Fibroblast of lung (primary cell): ENCODE measurements at regions not wholly inside any gene's neighbourhood (a gene's known extent, or its start where the extent isn't known, plus 50 kb on each side); places are given as distances from the start of the nearest gene placed in this dataset.

Experiments
- DNase-seq, 2 donors: peaks; one replicate each; pipeline versions ENCODE4 v3.0.0 to v3.0.0-alpha.2; 2010; ENCODE audit warnings: low read depth in 2 of 2
- H2AFZ ChIP-seq: 2 replicates; pipeline ENCODE4 v1.5.1; 2012; ENCODE audit warnings: low read length, control low read depth, inconsistent platforms
- H3K27ac ChIP-seq: 2 replicates; pipeline ENCODE4 v1.5.1; 2011; ENCODE audit warnings: low read length, control low read depth; ENCODE audit not compliant: insufficient read depth
- H3K27me3 ChIP-seq: 2 replicates; pipeline ENCODE4 v1.5.1; 2011; ENCODE audit warnings: mild to moderate bottlenecking, low read length; ENCODE audit not compliant: control insufficient read depth, insufficient read depth
- H3K36me3 ChIP-seq: 2 replicates; pipeline ENCODE4 v1.5.1; 2011; ENCODE audit warnings: low read length; ENCODE audit not compliant: control insufficient read depth, insufficient read depth
- H3K4me1 ChIP-seq: 2 replicates; pipeline ENCODE4 v1.5.1; 2011; ENCODE audit warnings: low read length; ENCODE audit not compliant: control insufficient read depth, insufficient read depth; ENCODE audit errors: extremely low read depth
- H3K4me2 ChIP-seq: 2 replicates; pipeline ENCODE4 v1.5.1; 2011; ENCODE audit warnings: low read length, control low read depth; ENCODE audit not compliant: insufficient read depth; ENCODE audit errors: extremely low read depth
- H3K4me3 ChIP-seq, 4 experiments: fragments of 200-600 bp in 1 of 4; sonication (generic) in 1 of 4; replicated peaks in 1 of 4; 2 replicates each; pipeline ENCODE4 v1.5.1; 2011 to 2016; ENCODE audit warnings: low read length in 4 of 4, low read depth in 3 of 4, mild to moderate bottlenecking in 3 of 4, control low read depth in 2 of 4, inconsistent platforms in 1 of 4, mixed read lengths in 1 of 4; ENCODE audit not compliant: insufficient read depth in 1 of 4; ENCODE audit errors: control extremely low read depth in 1 of 4
- H3K79me2 ChIP-seq: 2 replicates; pipeline ENCODE4 v1.5.1; 2012; ENCODE audit warnings: mild to moderate bottlenecking, low read length, inconsistent platforms; ENCODE audit not compliant: control insufficient read depth, insufficient read depth
- H3K9ac ChIP-seq: 2 replicates; pipeline ENCODE4 v1.5.1; 2011; ENCODE audit warnings: mild to moderate bottlenecking, low read length, control low read depth; ENCODE audit not compliant: insufficient read depth
- H3K9me3 ChIP-seq: 2 replicates; pipeline ENCODE4 v1.5.1; 2012; ENCODE audit warnings: low read depth, low read length; ENCODE audit not compliant: control insufficient read depth, insufficient read depth
- H4K20me1 ChIP-seq: 2 replicates; pipeline ENCODE4 v1.5.1; 2011; ENCODE audit warnings: low read length; ENCODE audit not compliant: control insufficient read depth, insufficient read depth; ENCODE audit errors: extremely low read depth
- CTCF ChIP-seq, 2 donors: IDR thresholded peaks in 1 of 2; conservative IDR thresholded peaks in 1 of 2; 1 replicate in 1 of 2; 2 replicates in 1 of 2; pipeline ENCODE4 v1.5.1; 2011 to 2012; ENCODE audit warnings: low read length in 2 of 2, control low read depth in 1 of 2, inconsistent platforms in 1 of 2, low read depth in 1 of 2, mild to moderate bottlenecking in 1 of 2
- EZH2 ChIP-seq: IDR thresholded peaks from 2 replicates; pipeline ENCODE4 v1.5.1; 2012; ENCODE audit warnings: low read length, control low read depth, mild to moderate bottlenecking; ENCODE audit errors: missing control alignments

GRCh38 chr17:70297397-70297796 lies 128.1 kb downstream of the KCNJ2 start:
- Histone ChIP-seq H4K20me1 (no peaks in the 10 kb centered on the region), H3K9ac (no peak overlapping the region), H3K27ac (no peak overlapping the region), H3K36me3 (no peaks in the 10 kb centered on the region), H3K4me1 (no peaks in the 10 kb centered on the region), H2AFZ (no peak overlapping the region), H3K79me2 (no peaks in the 10 kb centered on the region), H3K4me3 (no peak overlapping the region), H3K4me2 (no peak overlapping the region), H3K27me3 (no peaks in the 10 kb centered on the region), H3K9me3 (no peaks in the 10 kb centered on the region)
- TF ChIP-seq EZH2 (no peak), CTCF (conservative IDR thresholded peaks at IDR 0.05 in 1 of 2, IDR thresholded peaks at IDR 0.05 in 1 of 2; ENCODE audit: low read depth in 1 of 2, low read length in 2 of 2) (no peak)
- no peak for DNase-seq

- TF ChIP-seq EZH2 (no peak), CTCF (conservative IDR thresholded peaks at IDR 0.05 in 1 of 2, IDR thresholded peaks at IDR 0.05 in 1 of 2; ENCODE audit: low read depth in 1 of 2, low read length in 2 of 2) (no peak)
- Histone ChIP-seq H3K4me2 (no peak overlapping the region), H3K4me3 (no peak overlapping the region), H3K9me3 (no peaks in the 10 kb centered on the region), H3K36me3 (no peaks in the 10 kb centered on the region), H2AFZ (no peak overlapping the region), H3K27me3 (no peaks in the 10 kb centered on the region), H3K79me2 (no peaks in the 10 kb centered on the region), H3K4me1 (no peaks in the 10 kb centered on the region), H4K20me1 (no peaks in the 10 kb centered on the region), H3K9ac (no peak overlapping the region), H3K27ac (no peak overlapping the region)
- DNase-seq: no peak
Observed at GRCh38 chr17:70298929-70299531, 129.7 kb downstream of the KCNJ2 start.

- no peaks in the 10 kb centered on the region for H4K20me1 ChIP-seq
- H3K9ac ChIP-seq: no peak overlapping the region
- H3K79me2 ChIP-seq: no peaks in the 10 kb centered on the region
- no peaks in the 10 kb centered on the region for H3K9me3 ChIP-seq
- no peaks in the 10 kb centered on the region for H3K27me3 ChIP-seq
- H3K4me2 ChIP-seq: no peak overlapping the region
- H3K4me3 ChIP-seq: no peak overlapping the region
- TF ChIP-seq EZH2: no peak
- TF ChIP-seq CTCF (conservative IDR thresholded peaks at IDR 0.05 in 1 of 2, IDR thresholded peaks at IDR 0.05 in 1 of 2; ENCODE audit: low read depth in 1 of 2, low read length in 2 of 2): no peak
- DNase-seq: peak; percentile 22 to 96
- no peaks in the 10 kb centered on the region for H3K36me3 ChIP-seq
- H2AFZ ChIP-seq: no peak overlapping the region
- no peak overlapping the region for H3K27ac ChIP-seq
- H3K4me1 ChIP-seq: no peaks in the 10 kb centered on the region
Observed at GRCh38 chr17:70307430-70308225, 138.3 kb downstream of the KCNJ2 start.
